Activated naive CD4-positive, alpha-beta T cell treated with anti-CD3 and anti-CD28 coated beads, Interleukin-2, amount 50 U/mL, for 16 hours (primary cell): ENCODE measurements at regions not wholly inside any gene's neighbourhood (a gene's known extent, or its start where the extent isn't known, plus 50 kb on each side); places are given as distances from the start of the nearest gene placed in this dataset.
"Not testable (repeated sequence)": the region's sequence is repeated elsewhere in the genome, so short reads cannot be mapped to it uniquely, and the experiment has no call there.

Experiments
- DNase-seq: peaks from one replicate; pipeline ENCODE4 v3.0.0-alpha.2; 2020

DNA sequence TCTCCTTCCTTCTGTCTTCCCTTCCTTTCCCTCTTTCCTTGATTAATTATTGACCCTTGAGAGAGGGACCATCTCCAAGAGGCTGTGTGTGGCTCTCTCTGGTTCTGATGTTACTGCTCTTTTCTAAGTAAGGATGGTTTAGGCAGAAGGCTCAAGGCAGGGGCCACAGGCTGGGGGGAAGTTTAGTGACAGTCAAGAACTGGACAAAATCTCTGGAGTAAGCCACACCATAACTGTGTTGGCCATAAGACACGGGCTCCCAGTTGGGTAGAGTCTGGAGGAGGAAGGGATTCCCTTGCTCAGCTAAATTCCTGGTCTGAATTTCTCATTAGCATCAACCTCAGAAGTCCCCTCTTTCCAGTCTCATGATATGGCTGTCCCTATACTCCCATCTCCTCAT lies 74.7 kb downstream of the BUD13 start:
- DNase-seq: no peak

- no peak for DNase-seq
Observed at GRCh38 chr11:116697639-116698038, 75.1 kb downstream of the BUD13 start.

DNA sequence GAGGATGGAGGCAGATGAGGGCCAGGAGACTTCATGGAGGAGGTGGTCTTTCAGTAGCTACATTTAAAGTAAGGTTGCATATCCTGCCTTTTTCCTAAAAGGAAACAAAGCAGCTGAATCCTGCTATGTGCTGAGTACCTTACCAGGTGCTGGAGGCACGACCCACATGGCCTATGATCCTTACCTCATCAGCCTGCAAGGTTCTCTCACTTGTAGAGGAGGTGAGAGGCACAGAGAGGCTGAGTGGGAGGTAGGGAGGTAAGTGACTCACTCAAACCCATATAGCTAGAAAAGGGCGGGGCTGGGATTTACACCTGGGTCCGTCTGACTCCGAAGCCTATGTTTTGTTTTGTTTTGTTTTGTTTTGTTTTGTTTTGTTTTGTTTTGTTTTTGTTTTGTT lies 75.8 kb downstream of the BUD13 start:
- DNase-seq: no peak

DNA sequence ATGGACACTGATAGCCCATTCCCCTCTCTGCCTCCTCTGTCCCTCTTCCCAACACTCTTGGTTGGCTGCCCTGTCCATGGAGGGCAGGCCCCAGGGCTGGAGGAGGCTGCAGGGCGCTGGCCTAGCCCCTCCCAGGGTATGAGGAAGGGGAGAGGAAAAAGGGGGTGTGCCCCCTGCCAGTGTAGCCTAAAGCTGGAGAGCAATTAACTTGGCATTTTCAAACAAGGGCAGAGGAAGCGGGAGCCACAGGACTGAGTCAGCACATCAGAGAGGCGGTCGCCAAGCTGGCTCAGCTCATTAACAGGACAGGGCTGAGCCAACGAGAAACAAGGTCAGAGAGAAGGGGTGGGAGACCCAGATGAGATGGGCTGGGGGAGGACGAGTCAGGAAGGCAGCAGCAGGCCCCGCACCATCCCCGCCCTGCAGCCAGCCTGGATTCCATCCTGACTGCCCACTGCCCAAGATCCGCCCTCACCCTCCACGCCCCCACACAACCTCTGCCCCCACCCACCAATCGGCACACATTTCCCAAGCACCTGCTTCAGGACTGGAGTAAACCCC lies 76.3 kb downstream of the BUD13 start:
- no peak for DNase-seq

DNA sequence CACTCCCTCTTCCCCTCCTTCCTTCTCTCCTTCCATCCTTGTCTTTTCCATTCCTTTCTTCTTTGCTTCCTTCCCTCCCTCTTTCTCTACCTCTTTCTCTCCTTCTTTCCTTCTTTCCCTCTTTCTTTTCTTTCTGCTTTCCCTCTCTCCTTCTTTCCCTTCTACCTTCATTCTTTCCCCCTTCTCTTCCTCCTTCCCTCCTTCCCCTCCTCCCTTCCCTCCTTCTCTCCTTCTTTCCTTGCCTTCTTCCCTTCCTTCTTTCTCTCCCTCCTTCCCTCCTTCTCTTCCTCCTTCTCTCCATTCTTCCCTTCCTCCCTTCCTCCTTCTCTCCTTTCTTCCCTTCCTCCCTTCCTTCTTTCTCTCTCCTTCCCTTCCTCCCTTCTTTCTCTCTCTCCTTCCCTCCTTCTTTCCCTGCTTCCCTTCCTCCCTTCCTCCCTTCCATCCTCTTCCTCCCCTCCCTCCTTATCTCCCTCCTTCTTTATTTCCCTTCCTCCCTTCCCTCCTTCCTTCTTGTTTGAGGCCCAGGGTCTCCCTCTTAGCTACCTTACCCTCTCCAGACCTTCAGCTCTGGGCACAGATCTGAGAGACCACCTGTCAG lies 77.0 kb downstream of the BUD13 start:
- DNase-seq: no peak

GRCh38 chr11:116694815-116695590 lies 77.8 kb downstream of the BUD13 start:
- DNase-seq: no peak

DNA sequence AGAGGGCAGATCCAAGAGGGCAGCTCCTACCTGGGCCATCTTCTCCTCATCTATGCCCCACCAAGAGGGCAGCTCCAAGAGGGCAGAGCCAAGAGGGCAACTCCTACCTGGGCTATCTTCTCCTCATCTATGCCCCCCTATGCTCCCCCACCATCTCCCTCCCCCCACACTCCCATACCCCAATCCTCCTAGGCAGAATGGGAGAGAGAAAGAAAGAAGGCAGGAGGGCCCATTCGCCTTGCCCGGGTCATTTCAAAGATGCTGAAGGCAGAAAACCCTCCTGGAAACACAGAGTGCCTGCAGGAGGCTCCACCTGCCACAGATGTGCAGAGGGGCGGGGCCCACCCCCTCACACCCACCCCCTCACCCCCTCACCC lies 78.5 kb downstream of the BUD13 start:
- no peak for DNase-seq

DNA sequence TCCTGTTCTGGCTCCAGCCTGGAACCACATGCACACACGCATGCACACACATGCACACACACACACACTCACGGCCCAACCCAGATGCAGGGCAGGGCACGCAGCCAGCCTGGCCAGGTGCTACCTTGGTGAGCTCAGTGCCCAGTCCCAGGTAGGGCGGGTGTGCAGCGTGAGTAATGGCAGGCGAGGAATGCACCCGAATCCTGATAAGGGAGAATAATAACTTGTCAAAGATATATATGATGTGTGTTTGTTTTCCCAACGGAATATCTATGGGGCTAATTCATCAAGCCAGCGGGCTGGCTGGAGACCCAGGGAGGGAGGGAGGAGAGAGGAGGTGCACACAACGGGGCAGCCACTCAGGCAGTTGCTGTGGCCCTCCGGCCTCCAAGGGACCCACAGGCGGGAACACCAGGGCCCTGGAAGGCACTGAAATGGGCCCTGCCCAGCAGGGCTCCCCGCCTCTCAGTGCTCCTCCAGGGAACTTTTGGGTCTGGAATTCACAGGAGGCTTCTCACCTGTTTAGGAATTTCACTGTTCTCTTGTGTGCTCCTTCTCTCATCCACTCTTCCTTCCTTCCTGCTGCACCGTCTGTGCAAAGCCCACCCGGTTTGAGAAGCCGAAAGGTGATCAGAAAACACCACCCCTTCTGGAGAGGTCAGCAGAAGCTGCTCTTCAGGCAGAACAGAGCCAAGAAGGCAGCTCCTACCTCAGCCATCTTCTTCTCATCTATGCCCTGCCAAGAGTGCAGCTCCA lies 79.0 kb downstream of the BUD13 start:
- no peak for DNase-seq

GRCh38 chr11:116693102-116693570 lies 79.7 kb downstream of the BUD13 start:
- DNase-seq: no peak

GRCh38 chr11:116692318-116693101 lies 80.3 kb downstream of the BUD13 start:
- no peak for DNase-seq

GRCh38 chr11:116691771-116692177 lies 81.0 kb downstream of the BUD13 start:
- peak; percentile 53 for DNase-seq

GRCh38 chr11:116690611-116691010 lies 82.2 kb downstream of the BUD13 start:
- DNase-seq: no peak

GRCh38 chr11:116689413-116690127 lies 83.2 kb downstream of the BUD13 start:
- DNase-seq: no peak

DNA sequence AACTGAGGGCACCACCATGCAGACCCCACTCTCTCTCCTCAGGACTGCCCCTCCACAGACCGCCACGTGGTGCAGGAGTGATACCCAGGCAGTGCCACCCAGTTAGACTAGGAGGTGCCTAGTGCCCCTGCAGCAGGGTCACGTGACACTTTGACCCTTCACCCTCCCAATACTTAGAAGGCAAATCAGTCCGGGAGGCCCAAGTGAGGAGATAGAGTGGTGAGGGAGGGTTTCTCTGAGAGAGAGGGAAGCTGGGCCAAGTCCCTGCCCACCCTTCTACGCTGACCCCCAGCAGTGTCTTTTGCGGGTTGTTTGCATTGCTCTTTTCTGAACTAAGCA lies 84.6 kb downstream of the BUD13 start:
- no peak for DNase-seq

- no peak for DNase-seq
Observed at GRCh38 chr11:116687458-116688201, 85.2 kb downstream of the BUD13 start.

DNA sequence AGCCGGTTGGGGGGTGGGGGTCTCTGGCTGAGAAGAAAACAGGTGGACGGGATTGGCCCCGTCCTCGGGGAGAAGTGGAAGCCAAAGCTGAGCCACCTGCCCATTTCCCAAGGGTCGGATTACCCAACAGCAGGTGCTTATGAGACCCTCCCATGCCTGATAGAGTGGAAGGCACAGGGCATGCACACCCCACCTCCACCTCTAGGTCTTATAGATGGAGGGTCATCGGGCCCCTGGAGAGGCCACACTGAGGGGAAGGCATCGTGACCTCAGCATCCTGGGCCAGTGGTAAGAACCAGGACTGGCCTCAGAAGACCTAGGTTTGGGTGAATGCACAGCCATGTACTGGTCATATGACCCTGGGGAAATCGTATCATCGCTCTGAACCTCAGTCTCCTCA lies 85.9 kb downstream of the BUD13 start:
- no peak for DNase-seq

DNA sequence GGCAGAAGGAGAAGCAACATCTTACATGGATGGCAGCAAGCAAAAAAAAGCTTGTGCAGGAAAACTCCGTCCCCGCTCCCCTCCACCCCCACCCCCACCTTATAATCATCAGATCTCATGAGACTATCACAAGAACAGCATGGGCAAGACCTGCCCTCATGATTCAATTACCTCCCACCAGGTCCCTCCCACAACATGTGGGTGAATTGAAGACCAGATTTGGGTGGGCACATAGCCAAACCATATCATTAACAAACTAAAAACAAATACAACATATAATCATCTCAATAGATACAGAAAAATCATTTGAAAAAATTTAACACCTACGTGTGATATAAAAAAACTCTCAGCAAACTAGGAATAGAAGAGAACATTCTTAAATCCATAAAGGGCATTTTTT lies 88.8 kb downstream of the BUD13 start:
- DNase-seq: no peak

DNA sequence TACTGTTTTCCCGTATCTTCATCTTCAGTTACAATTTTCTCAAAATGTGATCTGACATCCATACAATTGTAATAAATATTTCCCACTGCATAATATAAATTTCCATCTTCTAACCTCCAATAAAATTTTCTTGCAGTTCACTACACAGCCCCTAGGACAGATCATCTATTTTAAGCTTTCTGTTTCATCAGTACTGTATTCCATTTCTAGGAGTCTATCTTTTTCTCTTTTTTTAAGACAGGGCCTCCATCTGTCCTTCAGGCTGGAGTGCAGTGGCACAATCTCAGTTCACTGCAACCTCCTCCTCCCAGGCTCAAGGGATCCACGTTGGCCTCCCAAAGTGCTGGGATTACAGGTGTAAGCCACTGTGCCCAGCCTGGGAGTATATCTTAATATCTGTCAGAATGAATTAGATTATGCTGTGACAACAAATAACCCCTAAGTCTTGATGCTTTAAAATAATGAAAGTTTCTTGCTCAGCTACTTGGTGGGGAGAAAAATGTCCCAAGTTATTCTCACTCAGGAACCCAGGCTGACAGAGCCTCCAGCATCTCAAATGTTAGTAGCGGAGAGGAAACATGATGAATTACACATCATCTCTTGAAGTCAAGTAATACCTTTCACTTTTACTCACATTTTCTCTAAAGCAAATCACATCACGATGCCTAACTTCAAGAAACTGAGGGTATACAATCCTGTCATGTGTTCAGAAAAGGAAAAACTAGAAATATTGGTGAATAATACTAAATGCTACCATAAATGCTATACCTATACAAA lies 92.2 kb downstream of the BUD13 start:
- DNase-seq: no peak

- DNase-seq: no peak
Observed at GRCh38 chr11:116678887-116679286, 93.9 kb downstream of the BUD13 start.

DNA sequence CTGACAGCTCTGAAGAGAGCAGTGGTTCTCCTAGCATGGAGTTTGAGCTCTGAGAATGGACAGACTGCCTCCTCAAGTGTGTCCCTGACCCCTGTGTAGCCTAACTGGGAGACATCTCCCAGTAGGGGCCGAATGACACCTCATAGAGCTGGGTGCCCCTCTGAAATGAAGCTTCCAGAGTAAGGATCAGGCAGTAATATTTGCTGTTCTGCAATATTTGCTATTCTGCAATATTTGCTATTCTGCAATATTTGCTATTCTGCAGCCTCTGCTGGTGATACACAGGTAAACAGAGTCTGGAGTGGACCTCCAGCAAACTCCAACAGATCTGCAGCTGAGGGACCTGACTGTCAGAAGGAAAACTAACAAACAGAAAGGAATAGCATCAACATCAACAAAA lies 105.5 kb downstream of the BUD13 start:
- not testable (repeated sequence) for DNase-seq
